Body of pancreas (tissue), 4 donors: ENCODE measurements at regions not wholly inside any gene's neighbourhood (a gene's known extent, or its start where the extent isn't known, plus 50 kb on each side); places are given as distances from the start of the nearest gene placed in this dataset.

Experiments used
- ATAC-seq: fragments of 150-250 bp; one replicate; pipeline ENCODE4 v1.9.1; 2016
- DNase-seq, 4 donors: peaks; one replicate each; pipeline ENCODE4 v3.0.0-alpha.2; 2019
- H3K27ac ChIP-seq, 4 donors: fragments of 200-600 bp; sonication (generic); 1 replicate in 3 of 4; 2 replicates in 1 of 4; pipeline versions ENCODE4 v1.5.1 to v1.6.1; 2016 to 2019; ENCODE audit warnings: mild to moderate bottlenecking in 1 of 4, mixed read lengths in 1 of 4, moderate library complexity in 1 of 4
- H3K27me3 ChIP-seq, 2 donors: fragments of 200-600 bp; sonication (generic); one replicate each; pipeline ENCODE4 v1.6.0; 2016; ENCODE audit warnings: mild to moderate bottlenecking in 1 of 2
- H3K36me3 ChIP-seq, 2 donors: fragments of 200-600 bp; sonication (generic); replicated peaks in 1 of 2; 2 replicates each; pipeline ENCODE4 v1.5.1; 2016; ENCODE audit warnings: low read depth in 2 of 2; ENCODE audit not compliant: insufficient read depth in 1 of 2
- H3K4me1 ChIP-seq: fragments of 200-600 bp; sonication (generic); one replicate; pipeline ENCODE4 v1.6.0; 2016
- H3K4me3 ChIP-seq, 2 donors: fragments of 200-600 bp; sonication (generic); 1 replicate in 1 of 2; 2 replicates in 1 of 2; pipeline ENCODE4 v1.5.1; 2016 to 2019
- H3K9me3 ChIP-seq, 3 donors: fragments of 200-600 bp; sonication (generic); 1 replicate in 2 of 3; 2 replicates in 1 of 3; pipeline ENCODE4 v1.5.1; 2016
- CTCF ChIP-seq, 7 experiments: fragments of 450-650 bp in 4 of 7; fragments of 200-600 bp in 3 of 7; sonication (generic) in 3 of 7; IDR thresholded peaks; one replicate each; pipeline ENCODE4 v1.5.1; 2016 to 2019; ENCODE audit warnings: antibody characterized with exemption in 7 of 7
- POLR2A ChIP-seq, 3 donors: fragments of 450-650 bp; IDR thresholded peaks; one replicate each; pipeline ENCODE4 v1.6.1; 2016; ENCODE audit warnings: antibody characterized with exemption in 3 of 3, mild to moderate bottlenecking in 2 of 3
- WGBS, 2 donors: methylation state at CpG; one replicate each; pipeline ENCODE4 v1.1.5; 2017; 5-methylcytosine and 5-hydroxymethylcytosine counted together
- intact Hi-C: fragments of 100-400 bp; cut with DNase I; formaldehyde crosslinking; loops from one replicate; pipeline ENCODE4 v1.15.1; 2023

- Histone ChIP-seq H3K4me1 (no peaks in the 10 kb centered on the region), H3K36me3 (no peaks in the 10 kb centered on the region), H3K27me3 (no peaks in the 10 kb centered on the region), H3K27ac (no peak overlapping the region), H3K4me3 (no peak overlapping the region), H3K9me3 (no peaks in the 10 kb centered on the region)
- TF ChIP-seq CTCF (IDR thresholded peaks at IDR 0.05) (no peak), POLR2A (IDR thresholded peaks at IDR 0.05) (no peak)
- intact Hi-C loops = no loop called here
- 38 to 55% methylated on average over 2 of the region's 2 CpGs for WGBS, 2 donors
- ATAC-seq (no peak), DNase-seq (no peak)
These were observed 98.7 kb downstream of the NMUR2 start for GRCh38 chr5:152306386-152306785.

- DNase-seq (no peak), ATAC-seq (no peak)
- WGBS, 2 donors = 61 to 81% methylated on average over 3 of the region's 3 CpGs
- H3K4me3 ChIP-seq = no peak overlapping the region
- no peak for TF ChIP-seq POLR2A (IDR thresholded peaks at IDR 0.05)
- no peak for TF ChIP-seq CTCF (IDR thresholded peaks at IDR 0.05)
- no peaks in the 10 kb centered on the region for H3K9me3 ChIP-seq
- intact Hi-C loops = no loop called here
- no peaks in the 10 kb centered on the region for H3K27me3 ChIP-seq
- H3K36me3 ChIP-seq = no peaks in the 10 kb centered on the region
- H3K4me1 ChIP-seq = no peaks in the 10 kb centered on the region
- H3K27ac ChIP-seq = no peak overlapping the region
These were observed 99.6 kb downstream of the NMUR2 start for GRCh38 chr5:152305525-152305924.

- Histone ChIP-seq H3K9me3 (no peaks in the 10 kb centered on the region), H3K36me3 (no peaks in the 10 kb centered on the region), H3K4me3 (no peak overlapping the region), H3K27ac (no peak overlapping the region), H3K4me1 (no peaks in the 10 kb centered on the region), H3K27me3 (no peaks in the 10 kb centered on the region)
- no peak for DNase-seq
- TF ChIP-seq POLR2A (IDR thresholded peaks at IDR 0.05) (no peak), CTCF (IDR thresholded peaks at IDR 0.05) (no peak)
- intact Hi-C loops = no loop called here
- no peak for ATAC-seq
These were observed 101.2 kb downstream of the NMUR2 start for GRCh38 chr5:152303841-152304240.

GRCh38 chr5:152297866-152298265 lies 107.2 kb downstream of the NMUR2 start:
- H3K4me3 ChIP-seq = no peak overlapping the region

More at GRCh38 chr5:152297866-152298265, 107.2 kb downstream of the NMUR2 start:
- Histone ChIP-seq H3K27ac (no peak overlapping the region), H3K9me3 (no peaks in the 10 kb centered on the region), H3K27me3 (no peaks in the 10 kb centered on the region), H3K4me1 (no peaks in the 10 kb centered on the region), H3K36me3 (no peaks in the 10 kb centered on the region)
- intact Hi-C loops = no loop called here
- no peak for ATAC-seq
- no peak for DNase-seq
- TF ChIP-seq CTCF (IDR thresholded peaks at IDR 0.05) (no peak), POLR2A (IDR thresholded peaks at IDR 0.05) (no peak)
